Fibroblast of skin of right quadriceps (primary cell): ENCODE measurements at regions not wholly inside any gene's neighbourhood (a gene's known extent, or its start where the extent isn't known, plus 50 kb on each side); places are given as distances from the start of the nearest gene placed in this dataset.

Experiments
- DNase-seq: peaks from one replicate; pipeline ENCODE4 v3.0.0-alpha.2; 2013

GRCh38 chr1:69377507-69377906 lies 190.2 kb upstream of the LRRC7 start:
- DNase-seq: no peak

GRCh38 chr1:69388044-69388443 lies 179.7 kb upstream of the LRRC7 start:
- DNase-seq: no peak

DNA sequence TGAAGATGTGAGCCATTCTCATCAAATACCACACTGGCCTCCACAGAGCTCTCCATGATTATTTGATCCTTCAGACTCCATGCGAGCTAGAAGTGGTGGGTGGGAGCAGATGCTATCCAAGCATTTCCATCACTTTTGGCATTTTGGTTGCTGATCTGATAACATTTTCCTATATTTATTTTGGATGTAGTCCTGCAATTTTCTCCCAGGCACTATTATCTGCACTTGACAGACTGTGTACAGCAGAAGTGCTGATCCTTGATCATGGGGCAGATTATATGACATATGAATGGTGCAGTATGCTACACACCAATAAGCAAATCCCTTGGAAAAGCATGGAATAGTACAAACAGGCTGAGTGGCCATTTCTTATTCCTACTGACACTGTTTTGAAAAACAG lies 167.6 kb upstream of the LRRC7 start:
- no peak for DNase-seq

DNA sequence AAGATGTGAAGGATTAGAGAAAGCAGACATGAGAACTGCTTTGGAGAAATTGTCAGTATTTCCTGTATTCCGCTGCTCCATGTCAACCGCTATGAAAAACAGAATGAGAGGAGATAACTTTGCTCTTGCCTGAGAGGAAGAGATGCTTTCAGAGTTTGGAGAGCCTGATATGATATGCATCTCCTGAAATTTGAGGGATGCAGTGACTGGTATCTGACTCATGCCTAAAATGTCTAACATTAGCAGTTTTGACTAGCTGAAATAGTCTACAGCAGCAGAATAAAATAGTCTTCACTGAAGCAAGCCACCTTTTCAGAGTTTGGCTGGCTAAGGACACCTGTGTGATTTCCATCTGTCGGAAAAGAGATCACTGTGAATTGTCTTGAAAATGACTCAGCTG lies 165.8 kb upstream of the LRRC7 start:
- no peak for DNase-seq

DNA sequence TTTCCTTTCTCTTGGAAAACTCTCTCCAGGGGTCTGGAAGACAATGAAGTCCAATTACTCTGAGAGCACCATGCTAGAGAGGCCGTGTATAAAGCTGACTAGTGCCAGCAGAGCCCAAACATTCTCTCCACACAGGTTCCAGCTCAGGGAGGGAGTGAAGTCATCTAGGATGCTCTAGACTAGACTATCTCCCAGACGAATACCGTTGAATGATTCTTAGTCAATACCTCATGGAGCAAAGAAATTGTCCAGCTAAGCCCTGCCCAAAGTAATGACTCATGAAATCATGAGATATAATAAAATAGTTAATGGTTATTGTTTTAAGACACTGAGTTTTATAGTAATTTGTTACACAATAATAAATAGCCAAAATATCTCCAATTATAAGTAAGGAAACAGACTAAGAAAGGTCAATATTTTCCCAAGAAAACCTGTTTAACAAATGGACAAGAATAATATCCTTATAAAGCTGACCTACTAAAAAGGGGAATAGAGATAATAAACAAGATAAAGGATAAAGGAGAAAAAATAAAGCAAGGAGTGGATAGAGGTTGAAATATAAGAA lies 163.9 kb upstream of the LRRC7 start:
- DNase-seq: no peak

GRCh38 chr1:69404486-69404885 lies 163.2 kb upstream of the LRRC7 start:
- DNase-seq: no peak

DNA sequence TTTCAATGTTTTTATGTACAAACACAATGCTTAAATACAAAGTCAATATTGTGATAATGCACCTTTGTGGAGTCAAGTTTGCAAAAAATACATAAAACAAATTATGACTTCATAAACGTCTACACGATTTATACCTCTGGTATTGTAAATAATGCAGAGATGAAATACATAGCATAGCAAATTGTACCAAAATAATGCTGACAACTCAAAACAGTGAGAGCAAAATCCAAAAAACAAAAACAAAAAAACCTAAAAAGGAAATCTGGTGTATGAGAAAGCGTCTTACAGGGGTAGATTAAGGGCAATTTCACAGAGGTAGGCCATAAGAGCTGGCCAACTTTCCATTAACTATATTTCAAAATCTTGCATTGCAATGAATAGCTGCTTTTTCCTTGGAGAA lies 161.5 kb upstream of the LRRC7 start:
- no peak for DNase-seq

DNA sequence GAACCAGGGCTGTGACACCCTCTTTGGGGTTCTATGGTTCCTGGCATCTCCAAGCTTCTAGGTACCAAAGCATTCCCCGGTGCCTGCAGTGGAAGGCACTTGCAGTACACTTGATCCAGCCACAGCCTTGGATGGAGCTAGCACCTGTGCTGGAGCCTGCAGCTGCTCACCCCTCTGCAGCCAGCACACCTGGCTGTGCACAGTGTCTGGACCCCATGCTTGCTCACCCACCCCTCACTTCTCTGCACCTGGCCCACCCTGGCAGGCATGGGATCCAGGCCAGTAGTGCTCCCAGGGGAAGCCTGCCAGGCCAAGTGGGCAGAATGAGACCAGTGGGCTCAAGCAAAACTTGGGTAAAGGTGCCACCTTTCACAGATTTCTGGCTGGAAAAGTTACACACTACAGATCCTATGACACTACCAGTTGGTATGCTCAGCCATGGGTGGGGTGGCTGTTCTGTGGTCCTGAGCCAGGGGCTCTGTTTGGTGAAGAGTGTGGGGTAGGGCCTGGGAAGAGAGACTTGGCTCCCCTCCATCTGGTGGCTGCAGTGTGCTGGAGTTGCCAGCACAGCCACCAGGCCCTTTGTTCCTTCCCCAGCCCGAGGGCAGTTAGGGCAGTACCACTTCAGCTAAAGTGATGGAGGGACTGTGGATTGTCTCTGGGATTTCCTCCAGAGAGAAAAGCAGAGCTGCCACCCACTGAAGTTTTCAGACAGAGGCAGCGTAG lies 157.8 kb upstream of the LRRC7 start:
- DNase-seq: no peak

DNA sequence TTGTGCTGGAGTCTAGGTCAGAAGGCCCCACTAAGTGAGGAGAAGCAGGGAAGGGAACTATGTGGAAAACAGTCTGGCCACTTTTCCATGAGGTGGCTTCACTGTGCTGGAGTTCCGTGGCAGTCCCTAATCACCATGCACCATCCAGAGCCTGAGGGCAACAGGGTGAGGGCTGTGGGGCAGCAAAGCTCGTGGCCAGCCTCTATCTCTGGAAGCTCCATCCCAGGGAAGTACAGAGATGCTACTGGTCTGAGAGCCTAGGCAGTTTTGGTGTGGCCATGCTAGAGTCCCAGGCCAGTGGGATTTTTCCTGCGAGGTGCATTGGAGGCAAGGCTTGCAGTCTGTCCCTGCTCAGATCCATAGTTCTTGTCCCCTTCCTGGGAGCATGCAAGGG lies 157.3 kb upstream of the LRRC7 start:
- no peak for DNase-seq

- no peak for DNase-seq
These were observed 156.8 kb upstream of the LRRC7 start for GRCh38 chr1:69410893-69411292.

DNA sequence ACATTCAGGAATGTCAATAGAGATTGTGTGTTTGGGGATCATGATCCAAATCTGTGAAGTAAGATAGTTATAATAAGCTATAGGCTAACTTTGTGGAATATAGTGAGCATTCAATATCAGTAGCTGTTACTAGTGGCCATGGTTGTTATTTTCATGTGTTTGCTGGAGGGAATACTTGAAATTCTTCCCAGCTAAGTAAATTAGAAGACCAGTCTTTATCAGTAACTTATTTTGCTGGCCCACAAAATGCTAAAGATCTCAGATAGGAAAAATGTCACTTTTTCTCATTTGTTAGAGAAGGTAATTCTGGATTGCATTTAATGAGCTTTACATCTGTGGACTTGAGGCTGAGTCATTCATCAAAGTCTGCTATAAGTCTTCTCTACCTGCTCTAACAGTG lies 156.1 kb upstream of the LRRC7 start:
- DNase-seq: no peak

DNA sequence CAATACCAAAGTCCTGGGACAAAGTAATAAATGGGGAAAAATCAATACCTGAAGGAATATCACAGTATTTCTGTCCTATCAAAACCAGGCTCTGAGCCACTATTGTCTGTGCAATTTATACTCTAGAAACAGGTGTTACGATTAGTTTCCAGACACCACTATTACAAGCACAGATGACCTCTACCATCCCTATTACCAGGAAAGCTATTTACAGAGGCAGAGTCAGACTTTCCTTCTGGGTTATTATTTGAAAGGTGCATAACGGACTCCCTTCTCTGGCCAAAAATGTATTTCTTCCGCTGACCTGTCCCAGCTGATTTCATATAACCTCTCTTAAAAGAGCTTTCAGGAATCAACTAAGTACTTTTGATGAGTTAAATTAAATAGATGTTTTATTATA lies 154.6 kb upstream of the LRRC7 start:
- DNase-seq: no peak

GRCh38 chr1:69414574-69414973 lies 153.1 kb upstream of the LRRC7 start:
- DNase-seq: no peak

GRCh38 chr1:69421286-69421685 lies 146.4 kb upstream of the LRRC7 start:
- peak; percentile 4 for DNase-seq

- DNase-seq: no peak
These were observed 141.9 kb upstream of the LRRC7 start for GRCh38 chr1:69425871-69426270.

GRCh38 chr1:69426401-69426800 lies 141.3 kb upstream of the LRRC7 start:
- no peak for DNase-seq

- no peak for DNase-seq
These were observed 134.6 kb upstream of the LRRC7 start for GRCh38 chr1:69433073-69433472.

- no peak for DNase-seq
These were observed 131.6 kb upstream of the LRRC7 start for GRCh38 chr1:69436151-69436550.

DNA sequence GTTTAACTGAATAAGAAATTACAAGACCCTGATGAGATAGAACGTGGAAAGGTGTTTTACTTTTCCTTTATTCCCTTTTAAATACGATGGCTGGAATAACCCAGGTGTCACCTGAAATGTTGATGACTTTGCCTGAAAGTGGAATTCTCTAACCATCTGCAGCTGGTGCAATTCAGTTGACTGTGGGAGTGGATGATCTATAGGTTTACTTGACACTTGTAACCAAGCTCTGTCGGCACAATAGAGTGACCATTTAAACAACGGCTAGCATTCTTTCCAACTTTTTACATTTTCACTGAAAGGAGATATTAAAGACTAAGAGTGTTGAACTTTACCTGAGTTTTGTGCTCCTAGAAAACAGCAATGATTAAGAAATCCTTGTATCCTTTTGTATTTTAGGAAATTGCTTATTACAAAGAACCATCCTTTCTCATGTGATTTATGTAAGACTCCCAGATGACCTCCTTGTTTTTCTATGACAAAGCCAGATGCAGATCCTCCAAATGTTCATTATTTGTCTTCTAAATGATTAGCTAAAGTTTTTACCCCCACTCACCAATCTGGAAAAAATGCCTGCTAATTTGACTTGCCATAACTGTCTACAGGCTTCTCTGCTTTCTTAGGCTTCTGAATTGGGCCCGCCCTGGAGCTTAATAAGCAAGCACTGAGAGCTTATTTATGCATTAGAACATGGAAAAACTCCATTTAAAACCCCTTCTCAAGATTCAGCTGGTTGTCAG lies 129.5 kb upstream of the LRRC7 start:
- DNase-seq: no peak

DNA sequence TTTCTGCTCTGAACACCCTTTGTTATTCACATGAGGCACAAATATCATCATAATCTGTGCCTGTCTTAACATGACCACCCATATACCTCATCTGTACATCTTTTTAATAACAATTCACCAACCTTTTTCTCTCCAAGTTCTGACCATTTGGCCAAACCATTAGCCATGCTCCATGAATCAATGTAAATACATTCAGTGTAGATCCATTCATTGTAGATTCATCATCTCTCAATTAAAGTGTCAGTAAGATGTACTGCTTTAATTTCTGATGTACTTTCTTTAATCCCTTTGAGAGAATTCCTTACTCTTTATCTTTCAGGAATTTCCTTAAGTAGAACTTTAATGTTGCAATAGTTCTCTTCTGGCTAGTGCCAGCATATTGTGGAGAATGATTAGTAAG lies 126.2 kb upstream of the LRRC7 start:
- DNase-seq: no peak

GRCh38 chr1:69451196-69451595 lies 116.5 kb upstream of the LRRC7 start:
- no peak for DNase-seq

- DNase-seq: no peak
These were observed 112.0 kb upstream of the LRRC7 start for GRCh38 chr1:69455718-69456117.

DNA sequence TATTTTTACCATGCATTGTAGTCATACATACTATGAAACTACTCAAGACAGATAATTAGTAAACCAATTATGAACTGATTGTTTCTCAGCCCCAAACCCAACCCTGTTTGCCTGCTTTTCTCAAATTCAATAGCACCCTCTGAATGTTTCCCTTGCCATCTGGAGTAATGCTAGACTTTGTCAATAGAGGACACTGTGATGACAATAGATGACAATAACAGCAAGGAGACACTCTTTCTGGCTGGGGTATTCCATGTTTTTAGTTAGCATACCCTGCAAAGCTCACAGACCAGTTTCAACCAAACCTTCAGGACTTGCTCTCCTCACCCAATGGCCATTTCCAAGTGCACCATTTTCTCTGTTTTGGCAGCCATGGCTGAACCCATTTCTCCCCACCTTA lies 108.5 kb upstream of the LRRC7 start:
- DNase-seq: no peak

- DNase-seq: no peak
These were observed 92.7 kb upstream of the LRRC7 start for GRCh38 chr1:69475021-69475420.

GRCh38 chr1:69479734-69480133 lies 88.0 kb upstream of the LRRC7 start:
- no peak for DNase-seq
